ENCODE measurements at regions not wholly inside any gene's neighbourhood (a gene's known extent, or its start where the extent isn't known, plus 50 kb on each side); places are given as distances from the start of the nearest gene placed in this dataset.

DNA sequence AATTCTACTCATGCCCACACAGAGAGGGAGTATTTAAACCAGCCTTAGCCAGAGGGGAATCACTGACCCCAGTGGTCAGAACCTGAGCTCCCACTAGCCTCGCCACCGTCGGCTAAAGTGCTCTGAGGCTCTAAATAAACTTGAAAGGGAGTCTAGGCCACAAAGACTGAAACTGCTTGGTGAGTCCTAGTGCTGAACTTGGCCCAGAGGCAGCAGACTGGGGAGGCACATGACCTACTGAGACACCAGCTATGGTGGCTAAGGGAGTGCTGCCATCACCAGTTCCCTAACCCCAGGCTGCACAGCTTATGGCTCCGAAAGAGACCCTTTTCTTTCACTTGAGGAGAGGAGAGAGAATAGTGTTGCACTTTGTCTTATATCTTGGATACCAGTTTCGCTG, 1542.8 kb downstream of the KCNT2 start:
- TF ChIP-seq, protein P1, sequence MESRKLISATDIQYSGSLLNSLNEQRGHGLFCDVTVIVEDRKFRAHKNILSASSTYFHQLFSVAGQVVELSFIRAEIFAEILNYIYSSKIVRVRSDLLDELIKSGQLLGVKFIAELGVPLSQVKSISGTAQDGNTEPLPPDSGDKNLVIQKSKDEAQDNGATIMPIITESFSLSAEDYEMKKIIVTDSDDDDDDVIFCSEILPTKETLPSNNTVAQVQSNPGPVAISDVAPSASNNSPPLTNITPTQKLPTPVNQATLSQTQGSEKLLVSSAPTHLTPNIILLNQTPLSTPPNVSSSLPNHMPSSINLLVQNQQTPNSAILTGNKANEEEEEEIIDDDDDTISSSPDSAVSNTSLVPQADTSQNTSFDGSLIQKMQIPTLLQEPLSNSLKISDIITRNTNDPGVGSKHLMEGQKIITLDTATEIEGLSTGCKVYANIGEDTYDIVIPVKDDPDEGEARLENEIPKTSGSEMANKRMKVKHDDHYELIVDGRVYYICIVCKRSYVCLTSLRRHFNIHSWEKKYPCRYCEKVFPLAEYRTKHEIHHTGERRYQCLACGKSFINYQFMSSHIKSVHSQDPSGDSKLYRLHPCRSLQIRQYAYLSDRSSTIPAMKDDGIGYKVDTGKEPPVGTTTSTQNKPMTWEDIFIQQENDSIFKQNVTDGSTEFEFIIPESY (IDR thresholded peaks at IDR 0.05; ENCODE audit: extremely low read depth, insufficient replicate concordance, low read length) = no peak
- no peak for TF ChIP-seq POLR2AphosphoS5 (IDR thresholded peaks at IDR 0.05; ENCODE audit: low read depth, low read length)
- no peak for TF ChIP-seq EZH2phosphoT487 (IDR thresholded peaks at IDR 0.05; ENCODE audit: borderline replicate concordance)
- TF ChIP-seq ZNF274 (IDR thresholded peaks at IDR 0.05; ENCODE audit: low read depth, low read length) = no peak
- no peak for TF ChIP-seq JUND (IDR thresholded peaks at IDR 0.05)
- TF ChIP-seq SRF (IDR thresholded peaks at IDR 0.05; ENCODE audit: low read depth) = no peak
- TF ChIP-seq, protein P2, sequence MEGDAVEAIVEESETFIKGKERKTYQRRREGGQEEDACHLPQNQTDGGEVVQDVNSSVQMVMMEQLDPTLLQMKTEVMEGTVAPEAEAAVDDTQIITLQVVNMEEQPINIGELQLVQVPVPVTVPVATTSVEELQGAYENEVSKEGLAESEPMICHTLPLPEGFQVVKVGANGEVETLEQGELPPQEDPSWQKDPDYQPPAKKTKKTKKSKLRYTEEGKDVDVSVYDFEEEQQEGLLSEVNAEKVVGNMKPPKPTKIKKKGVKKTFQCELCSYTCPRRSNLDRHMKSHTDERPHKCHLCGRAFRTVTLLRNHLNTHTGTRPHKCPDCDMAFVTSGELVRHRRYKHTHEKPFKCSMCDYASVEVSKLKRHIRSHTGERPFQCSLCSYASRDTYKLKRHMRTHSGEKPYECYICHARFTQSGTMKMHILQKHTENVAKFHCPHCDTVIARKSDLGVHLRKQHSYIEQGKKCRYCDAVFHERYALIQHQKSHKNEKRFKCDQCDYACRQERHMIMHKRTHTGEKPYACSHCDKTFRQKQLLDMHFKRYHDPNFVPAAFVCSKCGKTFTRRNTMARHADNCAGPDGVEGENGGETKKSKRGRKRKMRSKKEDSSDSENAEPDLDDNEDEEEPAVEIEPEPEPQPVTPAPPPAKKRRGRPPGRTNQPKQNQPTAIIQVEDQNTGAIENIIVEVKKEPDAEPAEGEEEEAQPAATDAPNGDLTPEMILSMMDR (IDR thresholded peaks at IDR 0.05 in 2 of 3, conservative IDR thresholded peaks at IDR 0.05 in 1 of 3; ENCODE audit: borderline replicate concordance in 1 of 3, insufficient read depth in 1 of 3, low read depth in 2 of 3, low read length in 2 of 3) = no peak
- ATAC-seq (no peak), DNase-seq (ENCODE audit: low read depth, low spot score) (no peak)
- Histone ChIP-seq H3K4me2 (ENCODE audit: low read length) (no peak overlapping the region), H3K4me3 (replicated peaks in 1 of 2; ENCODE audit: low read depth in 1 of 2, low read length in 2 of 2) (no peak overlapping the region), H3K27me3 (ENCODE audit: insufficient read depth, low read length) (no peaks in the 10 kb centered on the region), H3K9me2 (ENCODE audit: insufficient read depth) (0 out of 2 replicates have a peak, but pooled peaks cover 3% of the 10 kb centered on the region), H3K36me3 (ENCODE audit: control insufficient read depth in 1 of 2, insufficient read depth in 2 of 2, low read length in 2 of 2) (no peaks in the 10 kb centered on the region), H3K27ac (ENCODE audit: low read depth, low read length) (no peak overlapping the region), H3K9me3 (ENCODE audit: control insufficient read depth in 1 of 2, insufficient read depth in 1 of 2, low read depth in 1 of 2, low read length in 2 of 2) (no peaks in the 10 kb centered on the region), H3K79me2 (ENCODE audit: insufficient read depth, low read length) (no peaks in the 10 kb centered on the region), H4K20me1 (ENCODE audit: insufficient read depth) (no peaks in the 10 kb centered on the region), H2AFZ (ENCODE audit: low read depth, low read length, poor library complexity, severe bottlenecking) (no peak overlapping the region), H3K9ac (ENCODE audit: low read length) (no peak overlapping the region), H3K4me1 (ENCODE audit: control insufficient read depth in 1 of 2, insufficient read depth in 2 of 2, low read length in 2 of 2) (no peaks in the 10 kb centered on the region)
- RAD21 ChIA-PET (ENCODE audit: low non-redundant PET in 1 of 2, low total read pairs in 2 of 2, uncharacterized antibody in 2 of 2, unreplicated experiment in 2 of 2) = no interaction called here
- intact Hi-C loops (cut with micrococcal nuclease) = no loop called here
- POLR2A ChIA-PET = no interaction called here
- BruUV-seq (replicated peaks) = no TSS peak
- CTCF ChIA-PET = no interaction called here

Measured in HCT116 (cell line).